NCI-H82 treated with DMSO at 0.1 percent for 48 hours (cell line): ENCODE measurements at regions not wholly inside any gene's neighbourhood (a gene's known extent, or its start where the extent isn't known, plus 50 kb on each side); places are given as distances from the start of the nearest gene placed in this dataset.
"Not testable (repeated sequence)": the region's sequence is repeated elsewhere in the genome, so short reads cannot be mapped to it uniquely, and the experiment has no call there.

ENCODE experiments used
- DNase-seq: peaks from one replicate; lab custom pipeline; 2025; ENCODE audit not compliant: unreplicated experiment; lab: John Stamatoyannopoulos, UW

DNA sequence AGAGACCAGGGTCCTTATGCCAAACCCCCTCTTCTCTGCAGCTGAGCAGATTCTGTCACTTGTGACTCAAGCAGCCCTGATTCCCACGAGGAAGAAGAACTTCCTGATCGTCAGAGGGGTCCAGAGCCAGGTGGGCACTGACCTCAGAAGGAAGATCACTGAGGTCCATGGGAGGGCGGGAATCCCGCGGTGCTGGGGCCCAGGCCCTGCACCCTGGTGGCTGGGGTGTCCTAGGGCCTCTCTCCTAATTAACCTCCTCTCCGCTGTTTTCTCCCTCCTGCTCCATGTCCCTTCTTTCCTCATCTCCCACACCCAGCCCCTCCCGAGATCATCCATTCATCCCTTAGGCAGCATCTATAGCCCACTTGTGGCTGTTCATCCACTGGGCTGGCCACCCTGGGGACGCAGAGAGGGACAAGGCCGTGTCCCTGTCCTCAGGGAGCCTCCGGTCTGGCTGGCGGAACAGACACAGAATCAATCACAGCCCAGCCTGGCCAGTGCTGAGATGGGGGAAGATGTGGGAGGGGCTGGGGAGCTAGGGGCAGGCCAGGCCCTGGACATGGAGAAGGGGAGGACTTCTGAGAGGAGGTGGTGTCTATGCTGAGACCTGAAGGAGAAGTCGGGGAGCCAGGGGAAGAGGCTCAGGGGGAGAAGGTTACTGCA is 638.3 kb downstream of the MATN1 start:
- no peak for DNase-seq

DNA sequence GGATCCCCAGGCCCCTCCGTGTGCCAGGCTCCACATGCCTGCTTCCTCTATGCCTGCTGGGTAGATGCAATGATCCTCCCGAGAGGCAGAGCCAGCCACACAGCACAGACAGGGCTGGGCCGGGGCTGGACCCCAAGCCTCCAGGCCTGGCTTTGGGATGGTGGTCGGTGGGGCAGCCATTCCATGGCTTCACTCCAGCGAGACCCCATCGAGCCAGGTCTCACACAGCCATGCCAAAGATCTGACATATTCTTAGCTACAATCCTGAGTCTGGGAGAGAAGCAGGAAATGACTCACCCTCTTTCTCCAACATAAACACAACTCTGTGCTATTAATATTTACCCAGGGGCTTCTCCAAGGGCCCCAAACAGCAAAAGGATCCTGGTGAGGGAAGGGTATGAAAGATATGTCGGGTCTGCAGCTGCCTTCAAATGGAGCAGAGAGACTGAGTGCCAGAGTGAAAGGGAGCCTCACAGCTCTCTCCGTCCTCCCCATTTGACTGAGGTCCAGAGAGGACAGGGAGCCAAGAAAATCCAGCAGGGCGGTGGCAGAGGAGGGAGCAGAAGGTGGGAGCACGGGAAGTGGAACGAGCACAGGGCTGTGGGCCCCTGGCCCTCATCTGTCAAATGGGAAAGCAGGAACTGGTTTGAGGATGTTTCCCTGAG is 639.5 kb downstream of the MATN1 start:
- no peak for DNase-seq

GRCh38 chr1:30081379-30082102 is 641.8 kb downstream of the MATN1 start:
- no peak for DNase-seq

- DNase-seq: not testable (repeated sequence)
Observed at GRCh38 chr1:30075916-30076315, 647.5 kb downstream of the MATN1 start.

DNA sequence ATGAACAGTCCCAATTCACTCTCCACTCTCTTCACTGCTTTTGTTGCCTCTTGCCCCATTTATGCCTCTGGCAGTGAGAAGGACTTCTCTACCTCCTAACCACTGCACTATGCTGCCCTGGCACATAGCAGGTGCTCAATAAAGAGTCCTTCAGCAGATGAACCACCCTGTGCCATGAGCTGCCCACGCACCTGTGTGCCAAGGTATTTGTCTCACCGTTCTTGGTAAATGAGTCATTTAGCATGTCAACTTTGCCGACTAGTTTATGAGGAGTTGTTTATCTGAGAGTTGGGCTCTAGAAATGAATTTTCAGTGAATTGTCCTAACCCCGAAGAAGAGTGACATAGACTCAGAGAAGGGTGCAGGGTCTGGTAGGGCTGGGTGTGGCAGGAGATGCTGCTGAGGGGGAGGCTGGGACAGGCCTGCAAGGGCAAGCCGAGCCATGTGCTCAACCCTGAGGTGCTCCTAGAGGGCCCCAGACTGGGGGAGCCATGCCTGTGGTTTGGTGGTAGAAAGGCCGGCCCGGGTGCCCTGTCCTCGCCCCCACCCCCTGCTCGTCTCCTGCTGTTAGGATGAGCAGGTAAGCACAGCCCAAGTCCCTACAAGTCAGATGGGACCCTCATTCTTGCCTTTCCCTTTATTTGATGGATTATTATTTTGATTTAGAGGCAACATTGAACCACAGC is 654.5 kb downstream of the MATN1 start:
- DNase-seq: no peak

GRCh38 chr1:30064547-30064946 is 658.8 kb downstream of the MATN1 start:
- DNase-seq: no peak

- DNase-seq: no peak
Observed at GRCh38 chr1:30063621-30064280, 659.6 kb downstream of the MATN1 start.

DNA sequence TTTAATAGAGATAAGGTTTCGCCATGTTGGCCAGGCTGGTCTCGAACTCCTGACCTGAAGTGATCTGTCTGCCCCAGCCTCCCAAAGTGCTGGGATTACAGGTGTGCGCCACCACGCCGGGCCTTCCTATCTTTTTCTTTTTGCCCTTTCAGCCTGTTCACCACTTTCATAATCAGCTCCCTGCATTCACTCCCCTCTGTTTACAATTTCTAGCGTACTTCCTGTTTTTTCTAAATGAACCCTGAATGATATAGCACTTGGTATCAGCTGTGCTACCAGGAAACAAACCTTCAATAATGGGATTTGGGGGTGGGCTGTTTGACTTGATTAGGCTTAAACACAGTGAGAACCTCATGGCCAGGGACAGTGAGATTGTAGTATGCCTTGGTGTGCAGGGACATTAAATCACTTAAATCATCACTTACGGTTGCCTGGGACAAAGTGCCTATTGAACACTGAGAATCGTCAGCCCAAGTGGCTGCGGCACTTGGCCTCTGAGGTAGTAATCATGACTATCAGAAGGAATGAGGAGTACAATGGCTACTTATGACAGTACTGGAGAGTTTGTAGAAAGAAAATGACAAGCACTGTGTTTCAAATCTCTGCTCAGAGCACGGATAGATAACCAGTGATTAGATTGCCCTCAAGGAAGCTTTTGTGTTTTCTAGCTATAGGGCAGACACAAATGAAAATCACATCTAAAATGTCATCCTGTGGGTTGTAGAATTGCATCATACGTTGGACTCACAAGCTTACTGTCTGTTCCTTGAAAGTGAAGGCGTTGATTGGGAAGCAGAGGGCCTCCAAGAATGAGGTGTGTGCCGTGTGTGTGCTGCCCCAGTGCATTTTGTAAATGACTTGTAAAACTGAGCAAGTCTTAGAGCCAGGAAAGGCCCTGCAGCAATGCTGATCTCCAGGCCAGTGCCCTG is 661.8 kb downstream of the MATN1 start:
- DNase-seq: no peak

DNA sequence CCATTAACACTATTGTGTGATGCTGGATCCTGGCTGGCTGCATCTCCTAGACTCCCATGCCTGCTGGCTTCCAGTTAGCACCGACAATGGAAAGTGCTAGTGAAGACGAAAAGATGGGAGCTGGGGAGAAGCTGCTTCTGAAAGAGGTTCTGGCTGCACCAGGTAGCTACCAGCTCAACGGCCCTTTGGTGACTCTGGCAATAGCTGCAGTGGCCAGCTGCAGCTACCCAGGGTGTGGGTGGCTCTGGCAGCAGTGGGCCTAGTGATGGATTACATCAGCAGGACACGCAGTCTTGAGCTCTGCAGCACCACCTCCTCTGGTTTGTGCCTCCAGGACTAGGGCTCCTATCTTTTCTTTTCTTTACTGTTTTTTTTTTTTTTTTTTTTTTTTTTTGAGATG is 662.6 kb downstream of the MATN1 start:
- DNase-seq: no peak

DNA sequence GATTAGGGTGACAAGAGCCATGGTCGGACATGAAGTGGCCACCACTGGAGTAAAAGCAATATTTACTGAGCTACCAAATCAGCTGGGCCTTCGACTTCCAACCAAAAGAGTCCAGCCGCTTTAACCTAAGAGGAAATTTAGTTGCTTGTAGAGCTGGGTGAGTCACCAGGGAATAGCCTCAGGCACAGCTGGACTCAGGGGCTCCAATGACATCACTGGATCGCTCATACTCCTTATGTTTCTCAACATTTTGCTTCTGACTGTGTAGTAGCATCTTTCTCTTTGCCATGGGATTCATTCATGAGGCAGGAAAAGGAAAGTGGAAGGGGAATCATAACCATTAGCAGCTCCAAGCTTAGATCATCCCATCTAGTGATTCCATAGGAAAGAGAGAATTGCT is 664.4 kb downstream of the MATN1 start:
- DNase-seq: no peak

- DNase-seq: no peak
Observed at GRCh38 chr1:30054126-30054525, 669.3 kb downstream of the MATN1 start.

GRCh38 chr1:30052178-30052577 is 671.2 kb downstream of the MATN1 start:
- no peak for DNase-seq

DNA sequence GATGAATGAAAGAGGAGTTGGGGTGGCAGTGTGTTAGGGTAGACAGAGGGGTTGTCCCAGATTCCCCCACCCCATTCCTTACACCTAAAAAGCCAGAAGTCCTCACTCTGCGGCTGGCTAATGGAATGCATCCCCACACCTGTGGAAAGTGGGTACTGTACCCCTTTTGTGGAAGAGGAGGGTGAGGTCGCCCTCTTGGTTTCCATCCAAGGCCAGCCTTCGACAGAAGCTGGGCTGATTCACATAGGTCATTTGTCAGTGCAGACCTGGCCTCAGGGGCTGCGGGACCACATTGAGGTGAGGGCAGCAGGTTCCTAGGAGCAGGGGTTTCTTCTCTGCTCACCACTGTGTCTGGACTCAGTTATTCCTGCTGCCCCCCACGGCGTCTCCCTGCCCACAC is 671.6 kb downstream of the MATN1 start:
- no peak for DNase-seq

DNA sequence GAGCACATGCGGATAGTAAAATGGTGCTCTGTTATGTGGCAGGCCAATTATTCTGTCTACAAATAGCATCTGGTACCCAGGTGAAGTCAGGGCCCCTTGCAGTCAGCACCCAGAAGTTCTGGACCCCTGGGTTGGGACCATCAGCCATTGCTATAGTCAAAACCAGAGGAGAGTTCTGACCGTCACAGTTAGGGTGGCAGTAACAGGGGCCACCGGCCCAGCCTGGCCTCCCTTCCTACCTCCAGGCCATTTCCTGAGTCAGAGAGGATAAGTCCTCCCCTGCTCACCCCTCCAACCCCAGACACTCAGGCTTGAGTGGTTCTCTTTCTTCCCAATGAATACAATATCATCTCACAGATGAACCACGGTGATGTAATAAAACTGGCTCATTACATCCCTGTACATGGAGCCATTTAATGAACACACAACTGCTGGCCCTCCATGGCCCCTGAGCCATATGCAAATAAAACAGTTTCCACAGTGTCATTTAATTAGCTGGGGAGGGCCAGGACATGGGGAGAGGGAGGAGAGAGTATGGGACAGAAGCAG is 673.6 kb downstream of the MATN1 start:
- DNase-seq: no peak

DNA sequence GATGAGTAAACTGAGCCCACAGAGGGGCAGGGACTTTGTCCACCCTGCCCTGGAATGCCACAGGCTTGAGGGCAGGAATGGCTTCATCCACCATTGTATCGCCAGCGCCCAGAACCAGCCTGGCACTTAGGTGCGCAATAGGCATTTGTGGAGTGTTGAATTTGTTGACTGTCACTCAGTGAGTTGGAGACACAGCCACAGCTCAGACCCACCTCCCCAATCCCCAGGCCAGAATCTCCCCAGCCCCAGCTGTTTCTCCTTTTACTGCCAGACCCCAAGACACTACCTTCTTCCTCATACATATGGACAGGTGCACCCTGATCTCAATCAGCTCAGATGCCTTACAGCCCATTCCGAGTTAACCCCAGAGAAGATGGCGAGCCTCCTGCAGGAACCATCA is 674.5 kb downstream of the MATN1 start:
- DNase-seq: no peak

DNA sequence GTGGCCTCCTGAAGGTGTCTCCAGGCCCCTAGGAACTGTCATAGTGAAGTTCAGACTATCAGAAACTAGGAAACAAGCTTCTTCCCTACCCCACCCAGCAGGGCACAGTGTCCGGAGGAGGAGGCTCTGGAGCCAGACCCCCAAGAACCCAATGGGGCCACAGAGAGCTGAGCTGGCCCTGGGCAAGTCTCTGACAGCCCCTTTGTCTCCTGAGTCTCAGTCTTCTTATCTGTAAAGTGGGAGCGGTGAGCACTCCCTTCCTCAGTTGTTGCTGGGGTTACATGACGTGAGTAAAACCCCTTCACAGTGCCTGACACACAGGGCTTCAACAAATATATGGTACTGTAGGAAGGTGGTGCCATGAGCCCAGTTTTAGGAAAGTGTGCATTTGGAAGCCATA is 675.8 kb downstream of the MATN1 start:
- no peak for DNase-seq

- no peak for DNase-seq
Observed at GRCh38 chr1:30046751-30047150, 676.6 kb downstream of the MATN1 start.

- DNase-seq: no peak
Observed at GRCh38 chr1:30045304-30046090, 677.9 kb downstream of the MATN1 start.

DNA sequence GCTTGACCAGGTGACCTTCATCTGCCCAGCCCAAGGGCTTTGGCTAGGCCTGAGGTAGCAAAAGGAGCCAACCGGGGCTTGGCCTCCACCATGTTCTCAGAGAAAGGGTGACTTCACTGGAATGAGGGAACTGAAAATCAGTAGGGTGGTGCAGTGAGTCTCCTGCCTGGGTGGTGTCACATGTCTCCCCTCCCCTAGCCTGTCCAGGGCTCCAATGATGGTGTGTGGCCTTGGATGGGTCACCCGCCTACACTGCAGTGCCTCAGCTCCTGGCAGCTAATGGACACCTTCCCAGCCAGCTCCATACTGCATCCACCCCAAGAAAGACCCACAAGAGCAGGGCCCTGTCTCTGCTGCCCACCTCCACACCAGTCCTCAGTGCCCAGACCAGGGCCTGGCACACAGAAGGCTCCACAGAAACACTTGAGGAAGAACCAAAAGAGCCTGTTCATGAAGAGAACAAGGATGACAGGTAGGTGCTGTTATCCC is 678.7 kb downstream of the MATN1 start:
- no peak for DNase-seq
